ENCODE measurements at regions not wholly inside any gene's neighbourhood (a gene's known extent, or its start where the extent isn't known, plus 50 kb on each side); places are given as distances from the start of the nearest gene placed in this dataset.

DNA sequence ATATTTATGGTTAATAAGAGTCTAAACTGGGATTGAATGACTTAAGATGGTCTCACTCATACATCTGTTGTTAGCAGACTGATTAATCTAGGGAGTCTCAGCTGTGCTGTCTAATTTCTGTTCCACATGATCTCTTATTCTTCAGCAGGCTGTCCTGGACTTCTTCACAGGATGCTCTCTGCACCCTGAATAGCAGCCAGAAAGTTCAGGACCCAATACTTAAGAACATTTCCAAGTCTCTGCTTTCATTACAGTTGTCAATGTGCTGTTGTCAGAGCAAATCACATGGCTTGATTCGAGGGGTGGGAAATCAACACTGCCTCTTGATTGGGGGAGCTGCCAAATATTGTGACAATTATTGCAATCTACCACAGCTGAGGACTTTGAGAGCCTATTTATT lies 627.1 kb upstream of the SLC8A1 start:
- no peak for DNase-seq

DNA sequence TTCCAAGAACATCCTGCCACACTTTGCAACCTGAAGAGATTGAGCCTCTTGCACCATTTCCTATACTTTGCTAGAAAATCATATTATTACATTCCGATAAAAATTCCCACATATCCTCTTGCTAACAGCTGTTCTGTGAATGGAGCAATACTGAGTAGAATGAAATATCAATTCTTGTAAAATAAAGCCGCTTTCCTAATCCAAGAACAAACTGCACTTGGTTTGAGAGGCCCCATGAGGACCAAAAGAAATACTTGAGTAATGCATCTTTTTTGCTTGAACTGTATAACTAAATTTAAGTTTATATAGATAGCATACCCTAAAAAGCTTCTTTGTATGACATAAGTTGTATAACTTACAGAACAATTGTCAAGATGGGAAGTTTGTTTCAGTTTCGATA lies 632.4 kb upstream of the SLC8A1 start:
- no peak for DNase-seq

DNA sequence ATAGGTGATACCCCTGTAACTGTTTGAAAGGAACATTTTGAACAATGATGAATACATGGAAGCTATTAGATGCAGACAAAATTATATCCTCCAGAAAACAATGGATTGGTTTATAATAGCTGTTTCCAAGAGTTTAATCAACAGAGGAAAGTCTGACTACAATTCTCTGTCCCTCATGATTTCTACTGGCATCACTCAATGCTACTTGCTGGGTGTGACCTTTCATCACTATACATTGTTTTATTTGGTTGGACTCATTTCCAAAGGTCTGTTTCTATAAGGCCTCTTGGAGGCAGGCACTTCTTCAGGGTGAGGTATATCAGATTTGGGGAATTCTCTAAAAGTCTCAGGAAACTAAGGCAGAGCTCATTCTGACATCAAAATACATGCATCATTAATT lies 636.1 kb upstream of the SLC8A1 start:
- DNase-seq: no peak

DNA sequence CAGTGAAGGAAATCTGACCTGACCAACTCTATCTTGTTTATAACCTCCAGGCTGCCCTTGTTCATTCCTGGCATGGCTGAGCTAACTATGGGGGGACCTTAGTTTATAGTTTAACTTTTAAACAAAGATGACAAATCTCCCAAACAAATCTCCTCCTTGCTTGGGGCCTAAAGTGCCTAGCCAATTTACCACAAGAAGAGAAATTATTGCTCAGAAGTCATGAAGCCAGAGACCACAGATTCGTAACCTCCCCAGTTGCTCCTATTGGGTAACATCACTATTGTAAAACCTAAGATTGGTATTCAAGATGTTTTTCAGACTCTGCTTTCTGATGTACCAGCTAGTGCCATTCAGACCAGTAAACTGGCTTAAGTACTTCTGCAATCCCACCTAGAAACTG lies 649.4 kb upstream of the SLC8A1 start:
- no peak for DNase-seq

DNA sequence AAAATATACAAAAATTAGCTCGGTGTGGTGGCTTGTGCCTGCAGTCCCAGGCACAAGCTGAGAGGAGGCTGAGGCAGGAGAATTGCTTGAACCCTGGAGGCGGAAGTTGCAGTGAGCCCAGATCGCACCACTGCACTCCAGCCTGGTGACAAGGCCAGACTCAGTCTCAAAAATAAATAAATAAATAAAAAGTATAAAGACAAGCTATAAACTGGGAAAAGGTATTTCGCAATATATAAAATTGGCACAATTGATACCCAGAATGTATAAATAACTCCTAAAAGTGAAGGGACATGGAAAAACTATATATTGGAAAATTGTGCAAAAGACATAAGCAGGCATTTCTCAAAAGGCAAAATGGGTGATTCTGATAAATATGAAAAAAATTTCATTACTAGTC lies 657.9 kb upstream of the SLC8A1 start:
- DNase-seq: no peak

DNA sequence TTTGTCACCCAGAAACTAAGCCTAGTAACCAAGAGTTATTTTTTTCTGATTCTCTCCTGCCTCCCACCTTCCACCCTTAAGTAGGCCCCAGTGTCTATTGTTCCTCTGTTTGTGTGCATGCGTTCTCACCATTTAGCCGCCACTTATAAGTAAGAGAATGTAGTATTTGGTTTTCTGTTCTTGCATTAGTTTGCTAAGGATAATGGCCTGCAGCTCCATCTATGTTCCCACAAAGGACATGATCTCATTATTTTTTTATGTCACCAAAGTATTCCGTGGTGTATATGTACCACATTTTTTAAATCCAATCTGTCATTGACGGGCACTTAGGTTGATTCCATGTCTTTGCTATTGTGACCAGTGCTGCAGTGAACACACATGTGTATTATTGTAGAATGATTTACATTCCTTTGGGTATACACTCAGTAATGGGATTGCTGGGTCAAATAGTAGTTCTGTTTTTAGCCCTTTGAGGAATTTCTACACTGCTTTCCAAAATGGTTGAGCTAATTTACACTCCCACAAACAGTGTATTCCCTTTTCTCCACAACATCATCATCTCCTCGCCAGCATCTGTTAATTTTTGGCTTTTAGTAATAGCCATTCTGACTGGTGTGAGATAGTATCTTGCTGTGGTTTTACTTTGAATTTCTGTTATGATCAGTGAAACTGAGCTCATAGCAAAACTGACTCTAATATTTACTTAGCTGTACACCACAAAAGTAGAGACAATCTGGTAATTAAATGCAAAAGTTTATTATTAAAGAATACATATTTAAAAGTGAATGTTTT lies 660.1 kb upstream of the SLC8A1 start:
- DNase-seq: no peak

DNA sequence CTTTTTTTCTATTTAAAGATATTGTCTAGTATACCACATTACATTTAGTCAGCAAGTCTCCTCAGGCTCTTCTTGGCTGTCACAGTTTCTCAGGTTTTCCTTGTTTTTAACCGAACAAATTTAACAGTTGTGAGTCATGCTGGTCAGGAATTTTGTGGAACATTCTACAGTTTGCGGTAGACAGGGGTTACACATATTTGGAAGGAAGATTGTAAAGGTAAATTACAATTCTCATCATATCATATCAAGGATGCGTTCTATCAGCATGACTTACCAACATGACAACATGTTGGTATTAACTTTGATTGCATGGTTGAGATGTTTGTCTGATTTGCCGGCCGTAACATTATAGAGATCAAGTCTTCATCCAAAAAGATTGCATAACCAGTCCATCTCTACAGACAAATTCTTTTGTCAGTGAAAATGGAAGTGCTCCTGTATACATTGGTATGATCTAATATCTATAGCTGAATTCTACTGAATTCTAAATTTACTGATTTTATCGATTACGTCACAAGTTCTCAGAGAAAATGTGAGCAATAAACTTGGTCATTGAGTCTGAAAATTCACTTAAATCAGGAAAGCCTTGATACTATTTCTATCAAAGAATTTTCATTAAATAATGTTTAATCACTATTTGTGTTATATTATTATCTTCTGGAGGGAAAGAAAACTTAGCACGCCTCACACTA lies 664.4 kb upstream of the SLC8A1 start:
- DNase-seq: no peak

DNA sequence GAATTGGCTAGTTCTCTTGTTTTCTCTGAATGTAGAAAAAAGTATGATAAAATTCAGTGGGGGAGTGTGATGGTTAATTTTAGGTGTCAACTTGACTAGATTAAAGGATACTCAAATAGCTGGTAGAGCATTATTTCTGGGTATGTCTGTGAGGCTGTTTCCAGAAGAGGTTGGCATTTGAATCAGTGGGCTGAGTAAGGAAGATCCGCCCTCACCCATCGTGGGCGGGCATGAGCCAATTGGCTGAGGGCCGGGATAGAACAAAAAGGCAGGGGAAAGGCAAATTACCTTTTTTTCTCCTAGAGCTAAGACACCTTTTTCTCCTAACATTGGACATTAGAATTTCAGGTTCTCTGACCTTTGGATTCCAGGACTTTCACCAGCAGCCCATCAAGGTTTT lies 667.6 kb upstream of the SLC8A1 start:
- DNase-seq: no peak

DNA sequence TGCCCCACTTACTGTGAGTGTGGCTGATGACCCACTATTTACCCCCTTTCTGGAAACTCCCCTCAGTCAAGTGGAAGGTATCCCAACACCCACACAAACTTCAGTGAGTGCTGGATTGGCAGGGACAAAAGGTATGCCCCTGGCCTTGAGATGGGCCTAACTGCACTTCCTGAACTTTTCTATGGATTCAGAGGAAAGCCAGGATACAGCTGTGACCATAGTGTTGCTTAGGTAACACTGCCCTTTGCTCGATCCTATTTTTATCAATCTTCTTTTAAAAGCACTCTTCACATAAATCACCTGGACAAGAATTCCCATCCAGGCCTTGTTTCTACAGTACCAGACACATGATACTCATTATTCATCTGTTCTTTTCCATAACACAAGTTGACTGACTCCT lies 671.5 kb upstream of the SLC8A1 start:
- no peak for DNase-seq

DNA sequence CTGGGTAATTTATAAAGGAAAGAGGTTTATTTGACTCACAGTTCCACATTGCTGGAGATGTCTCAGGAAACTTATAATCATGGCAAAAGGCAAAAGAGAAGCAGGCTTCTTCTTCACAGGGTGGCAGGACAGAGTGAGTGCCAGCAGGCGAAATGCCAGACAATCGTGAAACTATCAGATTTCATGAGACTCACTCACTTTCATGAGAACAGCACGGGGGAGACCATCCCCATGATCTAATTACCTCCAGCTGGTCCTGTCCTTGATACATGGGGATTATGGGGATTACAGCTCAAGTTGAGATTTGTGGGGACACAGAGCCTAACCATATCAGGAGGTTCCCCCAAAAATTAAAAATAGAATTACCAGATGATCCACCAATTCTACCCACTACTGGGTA lies 675.5 kb upstream of the SLC8A1 start:
- DNase-seq: no peak

DNA sequence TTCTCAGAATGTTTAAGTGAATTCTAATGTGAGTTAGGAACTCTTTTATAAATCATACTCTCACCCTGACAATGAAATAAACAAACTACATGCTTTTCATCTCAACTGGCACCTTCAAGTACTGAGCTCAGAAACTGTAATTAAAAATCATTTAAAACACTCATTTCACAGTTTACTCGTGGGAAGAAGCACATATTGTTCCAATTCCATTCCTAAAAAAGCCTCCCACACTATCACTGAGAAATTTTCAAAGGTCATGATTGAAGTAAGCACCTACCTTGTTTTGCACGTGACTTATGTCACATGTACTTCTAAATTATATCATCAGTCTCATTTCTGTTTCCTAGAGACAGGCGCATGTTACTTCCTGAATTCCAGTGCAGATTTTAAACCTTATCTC lies 678.1 kb upstream of the SLC8A1 start:
- no peak for DNase-seq

DNA sequence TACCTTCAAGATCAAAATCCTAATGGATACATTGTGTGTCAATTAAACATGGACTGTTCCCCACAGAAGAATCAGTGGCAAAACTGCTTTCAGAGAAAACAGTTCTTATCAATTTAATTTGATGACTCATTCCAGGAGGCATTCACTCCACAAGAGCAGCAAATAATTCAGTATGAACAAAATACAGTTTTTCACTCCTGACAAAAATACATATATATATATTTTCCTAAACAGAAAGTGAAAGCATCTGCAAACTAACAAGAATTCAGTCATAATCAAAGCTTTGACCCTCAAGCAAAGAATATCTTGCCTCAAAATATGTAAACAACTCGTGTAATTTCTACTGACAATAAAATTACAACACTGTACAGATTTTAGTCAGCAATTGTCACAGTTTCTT lies 685.1 kb upstream of the SLC8A1 start:
- no peak for DNase-seq

DNA sequence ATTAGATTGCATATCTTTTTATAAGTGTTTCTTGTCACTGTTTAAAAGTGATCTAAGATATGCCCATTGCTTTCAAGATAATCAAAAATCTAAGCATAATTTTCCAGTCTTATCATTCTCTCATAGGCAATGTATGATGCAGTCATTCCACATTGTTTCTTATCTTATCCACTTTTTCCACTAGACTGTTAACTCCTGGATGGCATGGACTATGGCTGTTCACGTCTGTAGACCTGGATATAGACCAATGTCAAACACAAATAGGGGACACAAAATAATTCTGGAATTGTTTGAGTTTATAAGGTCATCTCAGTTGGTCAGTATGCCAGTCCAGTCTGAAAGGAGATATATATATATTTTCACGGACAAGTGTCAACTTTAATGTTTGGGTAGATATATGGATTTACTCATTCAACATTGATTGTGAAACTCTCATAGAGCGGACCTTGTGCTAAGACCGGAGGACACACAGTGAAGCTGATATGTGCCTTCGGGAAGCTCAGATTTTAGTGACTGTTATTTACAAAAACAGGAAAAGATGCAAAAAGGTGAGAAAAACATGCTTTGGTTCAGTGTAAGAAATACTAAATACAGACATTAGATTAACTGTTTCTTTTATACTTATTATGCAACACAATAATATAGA lies 689.4 kb upstream of the SLC8A1 start:
- DNase-seq: no peak

DNA sequence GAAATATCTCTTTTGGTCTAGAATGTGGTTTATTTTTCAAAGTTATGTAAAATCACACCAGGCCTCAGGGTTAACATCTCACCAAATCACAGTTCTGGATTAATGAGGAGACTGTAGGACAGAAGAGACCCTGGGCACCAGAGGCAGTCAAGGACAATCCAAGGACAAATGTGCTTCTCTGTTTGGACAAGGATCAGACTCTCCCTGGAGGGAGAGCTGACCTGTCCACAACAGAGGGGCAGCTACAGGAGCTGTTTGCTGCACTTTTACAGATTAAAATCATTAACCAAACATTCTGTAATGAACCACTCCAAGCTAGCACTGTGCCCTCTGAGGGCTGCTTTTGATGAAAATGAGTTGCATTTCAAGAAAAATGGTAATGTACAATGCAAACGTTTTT lies 690.6 kb upstream of the SLC8A1 start:
- no peak for DNase-seq

DNA sequence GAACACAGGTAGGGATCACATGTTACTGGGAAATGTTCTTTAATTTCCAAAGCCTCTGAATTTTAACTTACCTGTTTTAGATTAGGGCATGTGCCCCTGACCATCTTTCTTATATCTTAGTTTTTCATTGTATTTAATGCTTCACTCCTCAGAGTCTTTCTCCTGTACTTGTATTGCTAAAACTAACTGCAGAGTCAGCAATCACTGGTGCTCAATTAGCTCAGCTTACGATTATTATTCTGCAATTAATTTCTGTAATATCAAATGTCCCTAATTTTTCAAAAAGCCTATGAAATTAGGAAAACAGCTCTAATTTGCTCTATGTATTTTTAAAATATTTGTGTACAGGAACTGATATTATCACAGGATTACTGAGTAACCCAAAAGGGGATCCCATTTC lies 693.2 kb upstream of the SLC8A1 start:
- DNase-seq: no peak

DNA sequence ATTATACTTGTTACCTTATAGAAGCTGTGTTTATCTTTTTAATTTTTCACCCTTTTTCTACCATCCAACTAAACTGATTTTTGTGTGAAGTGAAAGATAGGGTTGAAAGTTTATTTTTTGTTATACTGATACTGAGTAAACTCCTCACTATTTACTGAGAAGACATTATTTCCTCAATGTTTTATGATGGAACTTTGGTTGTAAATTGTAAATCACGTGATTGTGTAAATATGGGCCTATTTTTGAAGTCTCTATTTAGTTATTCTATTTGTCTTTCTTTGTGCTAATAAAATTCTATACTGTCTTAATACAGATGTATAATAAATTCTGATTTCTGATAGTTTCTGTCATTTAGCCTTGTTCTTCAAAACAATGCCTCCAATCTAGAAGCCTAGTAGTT lies 697.2 kb upstream of the SLC8A1 start:
- no peak for DNase-seq

DNA sequence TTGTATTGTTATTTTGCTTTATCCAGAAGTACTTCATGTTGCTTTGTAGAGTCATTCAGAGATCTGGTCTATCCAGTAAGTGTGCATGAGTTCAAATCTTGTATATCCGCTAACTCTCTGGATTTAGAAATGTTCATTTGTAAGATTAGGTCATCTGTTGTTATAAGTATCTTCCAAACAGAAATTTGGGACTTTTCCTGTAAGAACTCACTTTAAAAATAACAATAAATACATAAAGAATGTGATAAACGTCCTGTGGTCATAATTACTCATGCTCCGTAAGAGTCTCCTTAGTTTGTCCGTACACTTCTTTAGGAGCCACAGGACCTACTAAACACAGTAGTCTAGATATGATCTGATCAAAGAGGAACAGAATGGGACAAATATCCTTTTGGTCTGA lies 699.9 kb upstream of the SLC8A1 start:
- no peak for DNase-seq

DNA sequence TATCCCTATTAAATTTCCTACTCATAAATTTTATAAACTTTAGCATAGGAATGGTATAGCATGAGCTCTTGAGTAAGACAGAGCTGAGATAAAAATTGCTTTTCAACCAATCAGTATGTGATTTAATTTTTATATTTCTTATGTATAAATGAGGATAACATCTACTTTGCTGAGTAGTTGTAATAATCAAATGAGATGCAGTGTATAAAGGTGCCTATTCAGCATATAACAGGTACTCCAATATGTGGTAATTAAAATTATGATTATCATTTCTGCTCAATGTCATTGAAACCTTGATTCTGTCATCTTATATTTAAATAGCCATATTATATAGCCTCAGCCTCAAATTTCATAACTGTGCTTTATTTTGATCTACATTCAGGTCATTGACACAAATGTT lies 700.4 kb upstream of the SLC8A1 start:
- no peak for DNase-seq

DNA sequence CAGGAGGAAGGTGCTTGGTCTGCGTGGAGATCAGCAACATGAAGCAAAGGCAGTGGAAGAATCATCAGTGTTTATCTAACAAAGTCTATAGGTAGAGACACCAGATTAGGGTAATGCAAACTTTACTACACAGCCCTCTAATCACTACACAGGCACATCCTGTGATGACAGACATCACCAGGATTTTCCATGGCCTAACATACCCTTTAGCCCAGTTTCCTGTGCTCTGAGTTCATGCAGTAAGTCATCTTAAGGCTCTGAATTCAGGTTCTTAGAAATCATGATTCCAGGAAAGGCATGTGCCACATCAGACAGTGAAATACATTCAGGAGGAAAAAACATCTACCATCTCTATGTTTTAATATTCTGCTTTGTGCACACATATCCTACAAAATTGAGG lies 708.5 kb upstream of the SLC8A1 start:
- DNase-seq: no peak

DNA sequence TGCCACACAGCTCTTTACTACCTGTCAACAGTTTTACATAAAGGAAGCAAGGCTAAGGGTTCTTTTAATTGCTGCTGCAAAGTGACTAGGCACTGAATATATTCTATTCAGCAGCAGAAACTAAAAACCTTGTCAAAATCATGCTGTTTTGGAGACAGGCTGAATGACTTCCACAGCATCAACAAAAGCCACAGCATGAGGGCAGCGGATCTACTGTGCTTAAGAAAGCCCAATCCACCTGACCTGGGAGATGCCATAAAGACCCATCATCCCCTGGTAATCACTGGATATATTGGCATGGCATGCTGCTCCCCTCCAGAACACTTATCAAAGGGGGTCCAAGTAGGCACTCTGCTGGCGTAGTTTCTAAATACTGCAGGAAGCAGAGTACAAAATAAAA lies 715.1 kb upstream of the SLC8A1 start:
- DNase-seq: no peak

DNA sequence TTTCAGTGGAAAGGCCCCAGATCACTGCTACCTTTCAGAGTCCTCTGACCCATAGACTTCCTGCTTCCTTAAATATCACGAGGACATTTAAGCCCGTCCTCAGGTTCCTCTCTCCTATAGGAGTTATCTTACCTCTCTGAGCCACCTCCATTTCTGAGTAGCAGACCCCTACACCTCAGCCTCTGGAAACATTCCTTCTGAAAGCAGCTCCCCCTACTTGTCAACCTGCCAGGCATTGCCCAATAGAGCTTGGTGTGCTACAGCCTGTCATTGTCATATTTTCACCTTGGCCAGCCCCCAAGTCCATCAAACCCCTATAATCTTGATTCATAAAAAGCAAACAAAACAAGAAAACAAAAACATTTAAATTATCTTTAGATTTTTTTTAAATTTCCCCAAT lies 717.9 kb upstream of the SLC8A1 start:
- no peak for DNase-seq

DNA sequence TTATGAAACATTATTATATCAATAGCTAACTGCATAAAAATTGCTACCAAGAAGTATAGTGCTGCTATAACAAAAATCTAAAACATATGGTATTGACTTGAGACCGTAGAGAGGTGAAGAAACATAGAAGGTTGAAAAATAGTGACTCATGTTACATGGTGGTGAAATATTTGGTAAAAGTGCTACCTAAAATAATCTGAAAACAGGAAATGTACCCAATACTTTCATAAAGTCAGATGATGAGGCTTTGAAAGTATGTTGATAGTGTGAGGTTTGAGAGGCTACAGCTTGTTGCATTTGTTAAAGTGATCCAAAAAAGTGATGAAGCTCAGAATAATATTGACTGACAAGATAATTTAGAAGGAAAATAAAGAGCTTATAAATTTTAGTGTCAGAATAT lies 718.7 kb upstream of the SLC8A1 start:
- no peak for DNase-seq

DNA sequence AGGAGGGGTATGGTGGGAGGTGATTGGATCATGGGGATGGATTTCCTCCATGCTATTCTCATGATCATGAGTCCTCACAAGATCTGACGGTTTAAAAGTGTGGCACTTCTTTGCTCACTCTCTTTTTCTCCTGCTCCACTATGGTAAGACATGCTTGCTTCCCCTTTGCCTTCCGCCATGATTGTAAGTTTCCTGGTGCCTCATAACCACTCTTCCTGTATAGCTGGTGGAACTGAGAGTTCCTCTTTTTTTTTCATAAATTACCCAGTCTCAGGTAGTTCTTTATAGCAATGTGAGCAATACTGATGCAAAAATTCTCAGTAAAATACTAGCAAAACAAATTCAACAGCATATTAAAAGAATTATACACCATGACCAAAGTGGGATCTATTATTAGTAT lies 728.5 kb upstream of the SLC8A1 start:
- DNase-seq: no peak

DNA sequence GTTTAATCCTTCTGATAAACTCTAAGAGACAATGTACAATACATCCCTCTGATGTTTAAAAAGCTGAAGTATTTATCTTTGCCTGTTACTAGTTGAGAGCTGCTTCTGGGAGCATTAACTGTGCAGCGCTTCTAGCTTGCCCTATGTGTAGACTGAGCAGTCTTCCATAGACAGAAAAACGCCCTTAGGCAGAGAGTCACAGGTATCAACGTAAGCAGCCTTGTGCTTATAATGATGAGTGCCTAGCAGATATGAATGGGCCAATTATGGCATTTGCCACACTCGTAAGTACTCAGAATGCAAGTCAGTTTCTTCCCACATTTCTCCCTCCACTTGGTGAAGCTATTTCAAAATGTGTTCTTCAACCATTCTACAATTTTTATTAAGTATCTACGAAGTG lies 731.1 kb upstream of the SLC8A1 start:
- DNase-seq: no peak
